HepG2 (cell line): ENCODE measurements at regions not wholly inside any gene's neighbourhood (a gene's known extent, or its start where the extent isn't known, plus 50 kb on each side); places are given as distances from the start of the nearest gene placed in this dataset.

ENCODE experiments used
- ATAC-seq: fragments of 200-7000 bp; cut with Tn5 transposase; 3 replicates; pipeline ENCODE4 v1.9.1; 2020; ENCODE audit warnings: mild to moderate bottlenecking, moderate library complexity
- BruUV-seq: library from RNA; stranded (reverse); fragments of 400-500 nt; replicated peaks from 2 replicates; lab custom pipeline; 2021; lab: Mats Ljungman, UMichigan
- CTCF ChIA-PET: fragments of 300-600 bp; formaldehyde crosslinking; extraction: SDS; loops from one replicate; lab custom pipeline; 2021; ENCODE audit warnings: low total read pairs, inconsistent platforms, low intra/inter-chr PET ratio; lab: Yijun Ruan, JAX
- POLR2A ChIA-PET: fragments of 350-600 bp; sonication (Branson Sonifier 250); formaldehyde crosslinking; loops from one replicate; lab custom pipeline; 2020; ENCODE audit warnings: antibody characterized with exemption, inconsistent platforms; lab: Yijun Ruan, JAX
- DNase-seq: peaks from one replicate; pipeline ENCODE4 v3.0.0-alpha.2; 2015; ENCODE audit warnings: low spot score
- FAIRE-seq: peaks from 3 replicates; lab custom pipeline; 2011; peaks lifted over from hg19 to GRCh38; lab: Jason Lieb, UNC
- H2AFZ ChIP-seq: one replicate; pipeline ENCODE4 v1.6.1; 2011; ENCODE audit warnings: low read length, inconsistent platforms
- H3K27ac ChIP-seq: fragments of 300-600 bp; 3 replicates; pipeline ENCODE4 v1.8.0; 2011; ENCODE audit warnings: mixed run types, mild to moderate bottlenecking, mixed read lengths, low read length, inconsistent platforms; ENCODE audit not compliant: insufficient read depth; ENCODE audit errors: extremely low read length
- H3K27me3 ChIP-seq, 2 experiments: fragments of 200-600 bp in 1 of 2; 2 replicates in 1 of 2; 3 replicates in 1 of 2; pipeline versions ENCODE4 v1.6.0 to v1.8.0; 2011; ENCODE audit warnings: low read length in 2 of 2, mild to moderate bottlenecking in 2 of 2, moderate library complexity in 2 of 2, inconsistent platforms in 1 of 2; ENCODE audit not compliant: insufficient read depth in 2 of 2, control insufficient read depth in 1 of 2
- H3K36me3 ChIP-seq, 2 experiments: fragments of 200-600 bp in 1 of 2; replicated peaks in 1 of 2; 2 replicates in 1 of 2; 3 replicates in 1 of 2; pipeline versions ENCODE4 v1.5.1 to v1.8.0; 2011; ENCODE audit warnings: low read length in 2 of 2, inconsistent platforms in 1 of 2; ENCODE audit not compliant: insufficient read depth in 2 of 2, control insufficient read depth in 1 of 2
- H3K4me1 ChIP-seq: 2 replicates; pipeline ENCODE4 v1.5.1; 2012; ENCODE audit warnings: low read length, inconsistent platforms; ENCODE audit not compliant: insufficient read depth
- H3K4me2 ChIP-seq: 2 replicates; pipeline ENCODE4 v1.6.0; 2011; ENCODE audit warnings: low read depth, low read length, inconsistent platforms
- H3K4me3 ChIP-seq, 3 experiments: fragments of 200-600 bp in 1 of 3; sonication (generic), shearing (Covaris generic) in 1 of 3; replicated peaks in 1 of 3; 2 replicates each; pipeline ENCODE4 v1.5.1; 2011 to 2016; ENCODE audit warnings: low read length in 3 of 3, inconsistent platforms in 2 of 3, low read depth in 2 of 3, mild to moderate bottlenecking in 2 of 3, control low read depth in 1 of 3, mixed read lengths in 1 of 3; ENCODE audit not compliant: insufficient read depth in 1 of 3
- H3K79me2 ChIP-seq: one replicate; pipeline ENCODE4 v1.6.1; 2011; ENCODE audit warnings: low read length, inconsistent platforms; ENCODE audit not compliant: insufficient read depth
- H3K9ac ChIP-seq: 2 replicates; pipeline ENCODE4 v1.6.0; 2011; ENCODE audit warnings: mild to moderate bottlenecking, low read depth, low read length, inconsistent platforms; ENCODE audit not compliant: insufficient read depth
- H3K9me3 ChIP-seq: 2 replicates; pipeline ENCODE4 v1.5.1; 2012; ENCODE audit warnings: mild to moderate bottlenecking, low read length
- H4K20me1 ChIP-seq: 2 replicates; pipeline ENCODE4 v1.6.0; 2011; ENCODE audit warnings: inconsistent platforms, mild to moderate bottlenecking, low read length, moderate library complexity; ENCODE audit not compliant: insufficient read depth
- ARNT2 ChIP-seq: sonication (generic); formaldehyde crosslinking; IDR thresholded peaks from 2 replicates; pipeline ENCODE4 v1.8.0; 2022; ENCODE audit warnings: mild to moderate bottlenecking, low read depth, missing genetic modification reagents, moderate library complexity
- ATM ChIP-seq: fragments of 450-650 bp; IDR thresholded peaks from 2 replicates; pipeline ENCODE4 v1.7.1; 2017; ENCODE audit warnings: mild to moderate bottlenecking, borderline replicate concordance
- GMEB1 ChIP-seq: sonication (generic); formaldehyde crosslinking; IDR thresholded peaks from 2 replicates; pipeline ENCODE4 v1.5.1; 2020; ENCODE audit warnings: missing genetic modification reagents, mild to moderate bottlenecking, borderline replicate concordance
- MTA3 ChIP-seq: sonication (generic); formaldehyde crosslinking; IDR thresholded peaks from 2 replicates; pipeline ENCODE4 v1.4.0; 2020; ENCODE audit warnings: missing genetic modification reagents
- ZNF280D ChIP-seq: sonication (generic); formaldehyde crosslinking; IDR thresholded peaks from 2 replicates; pipeline ENCODE4 v1.5.1; 2020; ENCODE audit warnings: mild to moderate bottlenecking, missing genetic modification reagents
- WGBS: methylation state at CpG from one replicate; pipeline ENCODE4 v1.1.6; 2017; ENCODE audit warnings: low lambda C conversion rate; 5-methylcytosine and 5-hydroxymethylcytosine counted together
- in situ Hi-C: cut with HindIII; loops from 2 replicates; pipeline ENCODE4 v1.10.0; 2017; ENCODE audit warnings: low pct_unique_long_range_greater_than_20kb; ENCODE audit not compliant: extremely low pct_ligation_motif_present
- intact Hi-C: fragments of 100-400 bp; cut with micrococcal nuclease; formaldehyde crosslinking; loops from one replicate; pipeline ENCODE4 v1.10.0; 2022; ENCODE audit not compliant: unreplicated experiment
- TF ChIP-seq, protein P1 (sequence below): sonication (generic); formaldehyde crosslinking; conservative IDR thresholded peaks from 2 replicates; pipeline ENCODE4 v1.4.0; 2020; ENCODE audit warnings: missing genetic modification reagents
- TF ChIP-seq, protein P2 (sequence below), 2 experiments: IDR thresholded peaks; 2 replicates each; pipeline ENCODE4 v1.6.1; 2011 to 2012; ENCODE audit warnings: low read length in 2 of 2, borderline replicate concordance in 1 of 2, low read depth in 1 of 2, mild to moderate bottlenecking in 1 of 2, moderate library complexity in 1 of 2

DNA sequence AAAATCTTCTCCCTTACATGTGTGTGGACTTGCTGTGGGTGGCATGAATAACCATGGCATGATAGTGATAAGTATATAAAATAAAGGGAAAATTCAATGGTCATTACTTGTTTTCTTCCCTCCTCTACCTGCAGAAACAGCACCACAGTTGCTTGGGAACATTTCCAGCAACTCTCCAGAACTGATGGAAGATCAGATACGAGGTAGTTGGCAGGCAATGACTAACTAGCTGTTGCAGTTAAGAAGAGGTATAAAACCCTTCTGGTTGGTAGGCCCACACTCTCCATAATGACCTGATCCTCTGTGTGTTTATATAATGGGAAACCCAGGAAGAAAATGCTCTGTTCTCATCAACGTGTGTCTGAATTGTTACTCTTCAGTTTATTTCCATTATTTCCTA lies 185.9 kb downstream of the SYK start:
- Histone ChIP-seq H3K4me2 (no peak overlapping the region), H3K9ac (no peak overlapping the region), H3K4me3 (no peak overlapping the region), H4K20me1 (no peaks in the 10 kb centered on the region)
- TF ChIP-seq, protein P1, sequence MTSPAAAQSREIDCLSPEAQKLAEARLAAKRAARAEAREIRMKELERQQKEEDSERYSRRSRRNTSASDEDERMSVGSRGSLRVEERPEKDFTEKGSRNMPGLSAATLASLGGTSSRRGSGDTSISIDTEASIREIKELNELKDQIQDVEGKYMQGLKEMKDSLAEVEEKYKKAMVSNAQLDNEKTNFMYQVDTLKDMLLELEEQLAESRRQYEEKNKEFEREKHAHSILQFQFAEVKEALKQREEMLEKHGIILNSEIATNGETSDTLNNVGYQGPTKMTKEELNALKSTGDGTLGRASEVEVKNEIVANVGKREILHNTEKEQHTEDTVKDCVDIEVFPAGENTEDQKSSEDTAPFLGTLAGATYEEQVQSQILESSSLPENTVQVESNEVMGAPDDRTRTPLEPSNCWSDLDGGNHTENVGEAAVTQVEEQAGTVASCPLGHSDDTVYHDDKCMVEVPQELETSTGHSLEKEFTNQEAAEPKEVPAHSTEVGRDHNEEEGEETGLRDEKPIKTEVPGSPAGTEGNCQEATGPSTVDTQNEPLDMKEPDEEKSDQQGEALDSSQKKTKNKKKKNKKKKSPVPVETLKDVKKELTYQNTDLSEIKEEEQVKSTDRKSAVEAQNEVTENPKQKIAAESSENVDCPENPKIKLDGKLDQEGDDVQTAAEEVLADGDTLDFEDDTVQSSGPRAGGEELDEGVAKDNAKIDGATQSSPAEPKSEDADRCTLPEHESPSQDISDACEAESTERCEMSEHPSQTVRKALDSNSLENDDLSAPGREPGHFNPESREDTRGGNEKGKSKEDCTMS (CRISPR knock-in tag) = no peak
- TF ChIP-seq, protein P2, sequence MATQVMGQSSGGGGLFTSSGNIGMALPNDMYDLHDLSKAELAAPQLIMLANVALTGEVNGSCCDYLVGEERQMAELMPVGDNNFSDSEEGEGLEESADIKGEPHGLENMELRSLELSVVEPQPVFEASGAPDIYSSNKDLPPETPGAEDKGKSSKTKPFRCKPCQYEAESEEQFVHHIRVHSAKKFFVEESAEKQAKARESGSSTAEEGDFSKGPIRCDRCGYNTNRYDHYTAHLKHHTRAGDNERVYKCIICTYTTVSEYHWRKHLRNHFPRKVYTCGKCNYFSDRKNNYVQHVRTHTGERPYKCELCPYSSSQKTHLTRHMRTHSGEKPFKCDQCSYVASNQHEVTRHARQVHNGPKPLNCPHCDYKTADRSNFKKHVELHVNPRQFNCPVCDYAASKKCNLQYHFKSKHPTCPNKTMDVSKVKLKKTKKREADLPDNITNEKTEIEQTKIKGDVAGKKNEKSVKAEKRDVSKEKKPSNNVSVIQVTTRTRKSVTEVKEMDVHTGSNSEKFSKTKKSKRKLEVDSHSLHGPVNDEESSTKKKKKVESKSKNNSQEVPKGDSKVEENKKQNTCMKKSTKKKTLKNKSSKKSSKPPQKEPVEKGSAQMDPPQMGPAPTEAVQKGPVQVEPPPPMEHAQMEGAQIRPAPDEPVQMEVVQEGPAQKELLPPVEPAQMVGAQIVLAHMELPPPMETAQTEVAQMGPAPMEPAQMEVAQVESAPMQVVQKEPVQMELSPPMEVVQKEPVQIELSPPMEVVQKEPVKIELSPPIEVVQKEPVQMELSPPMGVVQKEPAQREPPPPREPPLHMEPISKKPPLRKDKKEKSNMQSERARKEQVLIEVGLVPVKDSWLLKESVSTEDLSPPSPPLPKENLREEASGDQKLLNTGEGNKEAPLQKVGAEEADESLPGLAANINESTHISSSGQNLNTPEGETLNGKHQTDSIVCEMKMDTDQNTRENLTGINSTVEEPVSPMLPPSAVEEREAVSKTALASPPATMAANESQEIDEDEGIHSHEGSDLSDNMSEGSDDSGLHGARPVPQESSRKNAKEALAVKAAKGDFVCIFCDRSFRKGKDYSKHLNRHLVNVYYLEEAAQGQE (IDR thresholded peaks at IDR 0.05; ENCODE audit: borderline replicate concordance in 1 of 2, low read depth in 1 of 2, low read length in 2 of 2) = no peak
- TF ChIP-seq ARNT2 (CRISPR knock-in tag) (no peak), GMEB1 (CRISPR knock-in tag) (no peak), ZNF280D (no peak), MTA3 (no peak), ATM (no peak)
- TF ChIP-seq, all 625 proteins: peak for 0
- DNase-seq (no peak), ATAC-seq (no peak), FAIRE-seq (no peak)
- in situ Hi-C loops = no loop called here
- intact Hi-C loops = no loop called here
- no TSS peak for BruUV-seq
- Histone ChIP-seq H2AFZ (no peak overlapping the region), H3K79me2 (no peaks in the 10 kb centered on the region), H3K9me3 (no peaks in the 10 kb centered on the region), H3K27ac (no peak overlapping the region), H3K4me1 (peaks cover 17% of the 10 kb centered on the region), H3K27me3 (no peaks in the 10 kb centered on the region), H3K36me3 (no peaks in the 10 kb centered on the region)
- ChIA-PET CTCF (no interaction called here), POLR2A (no interaction called here)
- 40% methylated on average over 2 of the region's 2 CpGs for WGBS
